ENCODE measurements at regions not wholly inside any gene's neighbourhood (a gene's known extent, or its start where the extent isn't known, plus 50 kb on each side); places are given as distances from the start of the nearest gene placed in this dataset.

- H2AFZ ChIP-seq (ENCODE audit: low read depth, low read length): no peak overlapping the region
- no peak overlapping the region for H3K27ac ChIP-seq (ENCODE audit: insufficient read depth, low read depth, low read length)
- FAIRE-seq (no peak), DNase-seq (ENCODE audit: low read depth, low spot score) (no peak)
- BruUV-seq (replicated peaks): no TSS peak
- no peaks in the 10 kb centered on the region for H3K79me2 ChIP-seq (ENCODE audit: control insufficient read depth, insufficient read depth, low read length)
- H3K9me1 ChIP-seq (replicated peaks; ENCODE audit: control insufficient read depth, extremely low read depth, insufficient read depth, low read length): no peaks in the 10 kb centered on the region
- no peak overlapping the region for H3K4me2 ChIP-seq (ENCODE audit: insufficient read depth, low read length)
- POLR2A ChIA-PET: no interaction called here
- H3K9me3 ChIP-seq (replicated peaks; ENCODE audit: control insufficient read depth, insufficient read depth, low read length): peaks cover under 1% of the 10 kb centered on the region
- TF ChIP-seq CTCF (IDR thresholded peaks at IDR 0.05; ENCODE audit: extremely low read depth in 1 of 2, insufficient read depth in 1 of 2, low read depth in 1 of 2, low read length in 2 of 2): no peak
- TF ChIP-seq POLR2A (IDR thresholded peaks at IDR 0.05; ENCODE audit: low read depth, low read length): no peak
- TF ChIP-seq GATA2 (IDR thresholded peaks at IDR 0.05; ENCODE audit: insufficient read depth, insufficient read length, low read depth, low read length): no peak
- no peak for TF ChIP-seq MYC (IDR thresholded peaks at IDR 0.05; ENCODE audit: low read depth, low read length)
- no peak for TF ChIP-seq EZH2 (IDR thresholded peaks at IDR 0.05; ENCODE audit: borderline replicate concordance, low read depth, low read length, severe bottlenecking)
- no peak for TF ChIP-seq JUN (IDR thresholded peaks at IDR 0.05; ENCODE audit: borderline replicate concordance, insufficient read depth, insufficient read length, low read depth)
- no peak for TF ChIP-seq POLR2AphosphoS5 (IDR thresholded peaks at IDR 0.05; ENCODE audit: insufficient read depth, low read depth, low read length)
- no peak for TF ChIP-seq FOS (IDR thresholded peaks at IDR 0.05; ENCODE audit: borderline replicate concordance, insufficient read depth, low read length)
- no peak for TF ChIP-seq MAX (IDR thresholded peaks at IDR 0.05; ENCODE audit: insufficient read depth, insufficient read length)
- no peak overlapping the region for H3K9ac ChIP-seq (replicated peaks; ENCODE audit: extremely low read depth, insufficient read depth, low read length)
- intact Hi-C loops (cut with micrococcal nuclease) (no loop called here), dilution Hi-C loops (cut with MboI; ENCODE audit: extremely low pct_ligation_motif_present, low sequenced_read_pairs) (no loop called here)
- no peaks in the 10 kb centered on the region for H3K4me1 ChIP-seq (ENCODE audit: control insufficient read depth, extremely low read depth, insufficient read depth, low read length)
- H3K27me3 ChIP-seq (ENCODE audit: control insufficient read depth in 2 of 2, insufficient read depth in 2 of 2, low read length in 2 of 2): no peaks in the 10 kb centered on the region
- CTCF ChIA-PET: no interaction called here
- H3K4me3 ChIP-seq (replicated peaks in 1 of 3; ENCODE audit: insufficient read depth in 1 of 3, low read depth in 1 of 3, low read length in 3 of 3): no peak overlapping the region
- no peaks in the 10 kb centered on the region for H3K36me3 ChIP-seq (ENCODE audit: control insufficient read depth in 2 of 2, extremely low read depth in 1 of 2, insufficient read depth in 2 of 2, low read length in 2 of 2)
- no peaks in the 10 kb centered on the region for H4K20me1 ChIP-seq (replicated peaks; ENCODE audit: control insufficient read depth, extremely low read depth, insufficient read depth, low read length)
These were observed 499.5 kb upstream of the BRINP1 start for GRCh38 chr9:119868694-119869093.

Data from endothelial cell of umbilical vein (primary cell).